HepG2 (cell line): ENCODE measurements at regions not wholly inside any gene's neighbourhood (a gene's known extent, or its start where the extent isn't known, plus 50 kb on each side); places are given as distances from the start of the nearest gene placed in this dataset.

ENCODE experiments used
- ATAC-seq: fragments of 200-7000 bp; cut with Tn5 transposase; 3 replicates; pipeline ENCODE4 v1.9.1; 2020; ENCODE audit warnings: mild to moderate bottlenecking, moderate library complexity
- BruUV-seq: library from RNA; stranded (reverse); fragments of 400-500 nt; replicated peaks from 2 replicates; lab custom pipeline; 2021; lab: Mats Ljungman, UMichigan
- CTCF ChIA-PET: fragments of 300-600 bp; formaldehyde crosslinking; extraction: SDS; loops from one replicate; lab custom pipeline; 2021; ENCODE audit warnings: low total read pairs, inconsistent platforms, low intra/inter-chr PET ratio; lab: Yijun Ruan, JAX
- POLR2A ChIA-PET: fragments of 350-600 bp; sonication (Branson Sonifier 250); formaldehyde crosslinking; loops from one replicate; lab custom pipeline; 2020; ENCODE audit warnings: antibody characterized with exemption, inconsistent platforms; lab: Yijun Ruan, JAX
- DNase-seq: peaks from one replicate; pipeline ENCODE4 v3.0.0-alpha.2; 2015; ENCODE audit warnings: low spot score
- FAIRE-seq: peaks from 3 replicates; lab custom pipeline; 2011; peaks lifted over from hg19 to GRCh38; lab: Jason Lieb, UNC
- H2AFZ ChIP-seq: one replicate; pipeline ENCODE4 v1.6.1; 2011; ENCODE audit warnings: low read length, inconsistent platforms
- H3K27ac ChIP-seq: fragments of 300-600 bp; 3 replicates; pipeline ENCODE4 v1.8.0; 2011; ENCODE audit warnings: mixed run types, mild to moderate bottlenecking, mixed read lengths, low read length, inconsistent platforms; ENCODE audit not compliant: insufficient read depth; ENCODE audit errors: extremely low read length
- H3K27me3 ChIP-seq, 2 experiments: fragments of 200-600 bp in 1 of 2; 2 replicates in 1 of 2; 3 replicates in 1 of 2; pipeline versions ENCODE4 v1.6.0 to v1.8.0; 2011; ENCODE audit warnings: low read length in 2 of 2, mild to moderate bottlenecking in 2 of 2, moderate library complexity in 2 of 2, inconsistent platforms in 1 of 2; ENCODE audit not compliant: insufficient read depth in 2 of 2, control insufficient read depth in 1 of 2
- H3K36me3 ChIP-seq, 2 experiments: fragments of 200-600 bp in 1 of 2; replicated peaks in 1 of 2; 2 replicates in 1 of 2; 3 replicates in 1 of 2; pipeline versions ENCODE4 v1.5.1 to v1.8.0; 2011; ENCODE audit warnings: low read length in 2 of 2, inconsistent platforms in 1 of 2; ENCODE audit not compliant: insufficient read depth in 2 of 2, control insufficient read depth in 1 of 2
- H3K4me1 ChIP-seq: 2 replicates; pipeline ENCODE4 v1.5.1; 2012; ENCODE audit warnings: low read length, inconsistent platforms; ENCODE audit not compliant: insufficient read depth
- H3K4me2 ChIP-seq: 2 replicates; pipeline ENCODE4 v1.6.0; 2011; ENCODE audit warnings: low read depth, low read length, inconsistent platforms
- H3K4me3 ChIP-seq, 3 experiments: fragments of 200-600 bp in 1 of 3; sonication (generic), shearing (Covaris generic) in 1 of 3; replicated peaks in 1 of 3; 2 replicates each; pipeline ENCODE4 v1.5.1; 2011 to 2016; ENCODE audit warnings: low read length in 3 of 3, inconsistent platforms in 2 of 3, low read depth in 2 of 3, mild to moderate bottlenecking in 2 of 3, control low read depth in 1 of 3, mixed read lengths in 1 of 3; ENCODE audit not compliant: insufficient read depth in 1 of 3
- H3K79me2 ChIP-seq: one replicate; pipeline ENCODE4 v1.6.1; 2011; ENCODE audit warnings: low read length, inconsistent platforms; ENCODE audit not compliant: insufficient read depth
- H3K9ac ChIP-seq: 2 replicates; pipeline ENCODE4 v1.6.0; 2011; ENCODE audit warnings: mild to moderate bottlenecking, low read depth, low read length, inconsistent platforms; ENCODE audit not compliant: insufficient read depth
- H3K9me3 ChIP-seq: 2 replicates; pipeline ENCODE4 v1.5.1; 2012; ENCODE audit warnings: mild to moderate bottlenecking, low read length
- H4K20me1 ChIP-seq: 2 replicates; pipeline ENCODE4 v1.6.0; 2011; ENCODE audit warnings: inconsistent platforms, mild to moderate bottlenecking, low read length, moderate library complexity; ENCODE audit not compliant: insufficient read depth
- ARID2 ChIP-seq: sonication (generic); formaldehyde crosslinking; IDR thresholded peaks from 2 replicates; pipeline ENCODE4 v1.8.1; 2022; ENCODE audit warnings: mild to moderate bottlenecking, missing genetic modification reagents, borderline replicate concordance
- CREB1 ChIP-seq, 2 experiments: fragments of 450-650 bp in 1 of 2; IDR thresholded peaks; 2 replicates each; pipeline ENCODE4 v1.6.1; 2016 to 2017; ENCODE audit warnings: control low read depth in 1 of 2, mild to moderate bottlenecking in 1 of 2, missing compliant biosample characterization in 1 of 2, missing genetic modification characterization in 1 of 2
- ETV6 ChIP-seq: sonication (generic); formaldehyde crosslinking; conservative IDR thresholded peaks from 2 replicates; pipeline ENCODE4 v1.4.0; 2020; ENCODE audit warnings: missing genetic modification reagents
- NCOR1 ChIP-seq: fragments of 200-600 bp; sonication (generic); IDR thresholded peaks from 2 replicates; pipeline ENCODE4 v1.7.0; 2017; ENCODE audit warnings: antibody characterized with exemption, low read length, borderline replicate concordance
- ZNF468 ChIP-seq: sonication (generic); formaldehyde crosslinking; IDR thresholded peaks from 2 replicates; pipeline ENCODE4 v1.8.0; 2022; ENCODE audit warnings: mild to moderate bottlenecking, moderate library complexity, missing genetic modification reagents
- ZNF816 ChIP-seq: sonication (generic); formaldehyde crosslinking; IDR thresholded peaks from 2 replicates; pipeline ENCODE4 v1.8.0; 2022; ENCODE audit warnings: missing genetic modification reagents, mild to moderate bottlenecking, borderline replicate concordance
- WGBS: methylation state at CpG from one replicate; pipeline ENCODE4 v1.1.6; 2017; ENCODE audit warnings: low lambda C conversion rate; 5-methylcytosine and 5-hydroxymethylcytosine counted together
- in situ Hi-C: cut with HindIII; loops from 2 replicates; pipeline ENCODE4 v1.10.0; 2017; ENCODE audit warnings: low pct_unique_long_range_greater_than_20kb; ENCODE audit not compliant: extremely low pct_ligation_motif_present
- intact Hi-C: fragments of 100-400 bp; cut with micrococcal nuclease; formaldehyde crosslinking; loops from one replicate; pipeline ENCODE4 v1.10.0; 2022; ENCODE audit not compliant: unreplicated experiment
- TF ChIP-seq, protein P1 (sequence below): sonication (generic); formaldehyde crosslinking; IDR thresholded peaks from 2 replicates; pipeline ENCODE4 v1.5.0; 2020; ENCODE audit warnings: missing genetic modification reagents
- TF ChIP-seq, protein P2 (sequence below): IDR thresholded peaks from 2 replicates; pipeline ENCODE4 v1.6.1; 2016; ENCODE audit warnings: missing compliant biosample characterization, missing genetic modification reagents, borderline replicate concordance

- Histone ChIP-seq H3K36me3 (no peaks in the 10 kb centered on the region), H3K4me3 (no peak overlapping the region), H2AFZ (no peak overlapping the region), H3K27ac (no peak overlapping the region), H4K20me1 (no peaks in the 10 kb centered on the region), H3K4me2 (no peak overlapping the region), H3K79me2 (no peaks in the 10 kb centered on the region), H3K9me3 (peaks cover 4% of the 10 kb centered on the region; the same call in 1 of the 2 replicates), H3K4me1 (no peaks in the 10 kb centered on the region), H3K27me3 (peaks cover 0 to 11% of the 10 kb centered on the region in 2 experiments; a peak in 2 of 5 replicates), H3K9ac (no peak overlapping the region)
- POLR2A ChIA-PET, result no interaction called here
- WGBS, result 35% methylated on average over 5 of the region's 5 CpGs
- intact Hi-C loops, result no loop called here
- ATAC-seq, result no peak
- BruUV-seq, result no TSS peak
- CTCF ChIA-PET, result no interaction called here
- FAIRE-seq, result no peak
- TF ChIP-seq CREB1 (IDR thresholded peaks at IDR 0.05), result 0 out of 2 replicates have a peak, but pooled peaks have one; percentile 2
- no peak for TF ChIP-seq CREB1 (CRISPR knock-in tag; IDR thresholded peaks at IDR 0.05)
- no peak for TF ChIP-seq ZNF816 (CRISPR knock-in tag)
- TF ChIP-seq, protein P1, sequence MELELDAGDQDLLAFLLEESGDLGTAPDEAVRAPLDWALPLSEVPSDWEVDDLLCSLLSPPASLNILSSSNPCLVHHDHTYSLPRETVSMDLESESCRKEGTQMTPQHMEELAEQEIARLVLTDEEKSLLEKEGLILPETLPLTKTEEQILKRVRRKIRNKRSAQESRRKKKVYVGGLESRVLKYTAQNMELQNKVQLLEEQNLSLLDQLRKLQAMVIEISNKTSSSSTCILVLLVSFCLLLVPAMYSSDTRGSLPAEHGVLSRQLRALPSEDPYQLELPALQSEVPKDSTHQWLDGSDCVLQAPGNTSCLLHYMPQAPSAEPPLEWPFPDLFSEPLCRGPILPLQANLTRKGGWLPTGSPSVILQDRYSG (CRISPR knock-in tag), result no peak
- no peak for TF ChIP-seq NCOR1
- no peak for TF ChIP-seq ETV6 (CRISPR knock-in tag)
- TF ChIP-seq ZNF468, result no peak
- TF ChIP-seq, protein P2, sequence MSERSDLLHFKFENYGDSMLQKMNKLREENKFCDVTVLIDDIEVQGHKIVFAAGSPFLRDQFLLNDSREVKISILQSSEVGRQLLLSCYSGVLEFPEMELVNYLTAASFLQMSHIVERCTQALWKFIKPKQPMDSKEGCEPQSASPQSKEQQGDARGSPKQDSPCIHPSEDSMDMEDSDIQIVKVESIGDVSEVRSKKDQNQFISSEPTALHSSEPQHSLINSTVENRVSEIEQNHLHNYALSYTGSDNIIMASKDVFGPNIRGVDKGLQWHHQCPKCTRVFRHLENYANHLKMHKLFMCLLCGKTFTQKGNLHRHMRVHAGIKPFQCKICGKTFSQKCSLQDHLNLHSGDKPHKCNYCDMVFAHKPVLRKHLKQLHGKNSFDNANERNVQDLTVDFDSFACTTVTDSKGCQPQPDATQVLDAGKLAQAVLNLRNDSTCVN (CRISPR knock-in tag), result no peak
- no peak for TF ChIP-seq ARID2
- DNase-seq, result no peak
- in situ Hi-C loops, result no loop called here
These were observed 168.6 kb downstream of the ADAMTS15 start for GRCh38 chr11:130617001-130617400.
